Prostate gland (tissue), 2 donors: ENCODE measurements at regions not wholly inside any gene's neighbourhood (a gene's known extent, or its start where the extent isn't known, plus 50 kb on each side); places are given as distances from the start of the nearest gene placed in this dataset.

Experiments
- POLR2A ChIP-seq: fragments of 450-650 bp; IDR thresholded peaks from one replicate; pipeline ENCODE4 v1.6.1; 2016; ENCODE audit warnings: antibody characterized with exemption, mild to moderate bottlenecking
- POLR2AphosphoS5 ChIP-seq: sonication (generic); formaldehyde crosslinking; IDR thresholded peaks from one replicate; pipeline ENCODE4 v1.6.1; 2017; ENCODE audit warnings: antibody characterized with exemption
- TF ChIP-seq, protein P1 (sequence below), 4 experiments: fragments of 200-600 bp in 2 of 4; fragments of 450-650 bp in 2 of 4; sonication (generic) in 2 of 4; IDR thresholded peaks; 1 replicate in 3 of 4; 2 replicates in 1 of 4; pipeline ENCODE4 v1.5.1; 2016 to 2019; ENCODE audit warnings: antibody characterized with exemption in 4 of 4, mild to moderate bottlenecking in 2 of 4, moderate library complexity in 2 of 4

DNA sequence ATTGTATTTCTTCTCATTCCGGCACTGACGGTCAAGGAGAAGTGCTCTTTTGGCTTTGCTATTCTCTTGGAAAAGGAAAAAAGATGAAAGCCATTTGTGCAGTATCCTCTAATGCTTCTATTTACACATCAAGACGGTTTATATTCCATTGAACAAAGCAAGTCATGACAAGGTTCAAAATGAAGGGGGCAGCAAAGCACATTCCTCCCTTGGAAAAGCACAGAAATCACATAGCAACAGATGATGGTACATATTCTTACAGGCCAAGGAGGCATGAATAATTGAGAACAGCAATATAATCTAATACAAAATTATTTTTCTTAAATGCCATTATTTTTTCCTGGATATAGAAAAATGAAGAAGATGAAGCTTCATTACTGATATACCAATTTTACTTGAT, 508.2 kb upstream of the JAG1 start:
- TF ChIP-seq POLR2AphosphoS5 = no peak
- TF ChIP-seq, protein P1, sequence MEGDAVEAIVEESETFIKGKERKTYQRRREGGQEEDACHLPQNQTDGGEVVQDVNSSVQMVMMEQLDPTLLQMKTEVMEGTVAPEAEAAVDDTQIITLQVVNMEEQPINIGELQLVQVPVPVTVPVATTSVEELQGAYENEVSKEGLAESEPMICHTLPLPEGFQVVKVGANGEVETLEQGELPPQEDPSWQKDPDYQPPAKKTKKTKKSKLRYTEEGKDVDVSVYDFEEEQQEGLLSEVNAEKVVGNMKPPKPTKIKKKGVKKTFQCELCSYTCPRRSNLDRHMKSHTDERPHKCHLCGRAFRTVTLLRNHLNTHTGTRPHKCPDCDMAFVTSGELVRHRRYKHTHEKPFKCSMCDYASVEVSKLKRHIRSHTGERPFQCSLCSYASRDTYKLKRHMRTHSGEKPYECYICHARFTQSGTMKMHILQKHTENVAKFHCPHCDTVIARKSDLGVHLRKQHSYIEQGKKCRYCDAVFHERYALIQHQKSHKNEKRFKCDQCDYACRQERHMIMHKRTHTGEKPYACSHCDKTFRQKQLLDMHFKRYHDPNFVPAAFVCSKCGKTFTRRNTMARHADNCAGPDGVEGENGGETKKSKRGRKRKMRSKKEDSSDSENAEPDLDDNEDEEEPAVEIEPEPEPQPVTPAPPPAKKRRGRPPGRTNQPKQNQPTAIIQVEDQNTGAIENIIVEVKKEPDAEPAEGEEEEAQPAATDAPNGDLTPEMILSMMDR (IDR thresholded peaks at IDR 0.05) = no peak
- TF ChIP-seq POLR2A = no peak
